Left renal cortex interstitium (tissue), 4 donors: ENCODE measurements at regions not wholly inside any gene's neighbourhood (a gene's known extent, or its start where the extent isn't known, plus 50 kb on each side); places are given as distances from the start of the nearest gene placed in this dataset.

Experiments used
- DNase-seq, 4 donors: peaks; one replicate each; pipeline ENCODE4 v3.0.0-alpha.2; 2013; ENCODE audit warnings: low read depth in 4 of 4, low spot score in 2 of 4, missing footprints in 1 of 4

GRCh38 chr10:75294866-75295701 is 59.3 kb upstream of the COMTD1 start:
- DNase-seq = peak; percentile 77 to 88 (median 85)

GRCh38 chr10:75294518-75294865 is 58.7 kb upstream of the COMTD1 start:
- no peak for DNase-seq

- DNase-seq = no peak
Measured at GRCh38 chr10:75294031-75294437, 58.3 kb upstream of the COMTD1 start.

GRCh38 chr10:75293446-75293820 is 57.7 kb upstream of the COMTD1 start:
- no peak for DNase-seq

GRCh38 chr10:75292794-75293445 is 57.2 kb upstream of the COMTD1 start:
- no peak for DNase-seq

GRCh38 chr10:75291805-75292204 is 56.0 kb upstream of the COMTD1 start:
- DNase-seq = no peak

GRCh38 chr10:75288140-75288711 is 52.5 kb upstream of the COMTD1 start:
- DNase-seq = no peak

- no peak for DNase-seq
Measured at GRCh38 chr10:75287697-75288096, 51.9 kb upstream of the COMTD1 start.

- no peak for DNase-seq
Measured at GRCh38 chr10:75286901-75287300, 51.1 kb upstream of the COMTD1 start.
